Panc1 (cell line): ENCODE measurements at regions not wholly inside any gene's neighbourhood (a gene's known extent, or its start where the extent isn't known, plus 50 kb on each side); places are given as distances from the start of the nearest gene placed in this dataset.

Source experiments
- ATAC-seq: fragments of 200-7000 bp; cut with Tn5 transposase; 2 replicates; pipeline ENCODE4 v1.9.1; 2020; ENCODE audit warnings: mild to moderate bottlenecking, moderate library complexity
- BruUV-seq: library from RNA; stranded (reverse); fragments of 400-500 nt; replicated peaks from 2 replicates; lab custom pipeline; 2021; lab: Mats Ljungman, UMichigan
- CTCF ChIA-PET: fragments of 300-600 bp; sonication (Branson Sonifier 250); formaldehyde crosslinking; loops from one replicate; lab custom pipeline; 2022; ENCODE audit warnings: antibody characterized with exemption; lab: Charles Lee
- POLR2A ChIA-PET: fragments of 300-600 bp; sonication (Branson Sonifier 250); formaldehyde crosslinking; loops from one replicate; lab custom pipeline; 2022; ENCODE audit warnings: antibody characterized with exemption; lab: Charles Lee
- DNase-seq: peaks from one replicate; pipeline ENCODE4 v3.0.0-alpha.2; 2010; ENCODE audit warnings: low read depth, low spot score
- H3K27ac ChIP-seq: 2 replicates; pipeline ENCODE4 v1.5.1; 2011; ENCODE audit warnings: mild to moderate bottlenecking, low read length, inconsistent platforms
- H3K27me3 ChIP-seq: fragments of 200-500 bp; sonication (Bioruptor generic); 2 replicates; pipeline ENCODE4 v1.6.0; 2014; ENCODE audit warnings: low read length, inconsistent platforms; ENCODE audit not compliant: control insufficient read depth, insufficient read depth
- H3K36me3 ChIP-seq: fragments of 200-500 bp; sonication (Bioruptor generic); 2 replicates; pipeline ENCODE4 v1.5.1; 2014; ENCODE audit warnings: inconsistent platforms, mild to moderate bottlenecking, low read length, moderate library complexity; ENCODE audit not compliant: control insufficient read depth, insufficient read depth
- H3K4me1 ChIP-seq: 2 replicates; pipeline ENCODE4 v1.5.1; 2011; ENCODE audit warnings: inconsistent platforms, mild to moderate bottlenecking, low read length, moderate library complexity; ENCODE audit not compliant: control insufficient read depth, insufficient read depth
- H3K4me3 ChIP-seq, 2 experiments: 2 replicates each; pipeline ENCODE4 v1.5.1; 2011 to 2012; ENCODE audit warnings: low read depth in 2 of 2, low read length in 2 of 2, mild to moderate bottlenecking in 2 of 2, inconsistent platforms in 1 of 2, moderate library complexity in 1 of 2
- H3K9me3 ChIP-seq: fragments of 200-500 bp; sonication (Bioruptor generic); 2 replicates; pipeline ENCODE4 v1.5.1; 2014; ENCODE audit warnings: low read depth, mild to moderate bottlenecking, inconsistent platforms, low read length, moderate library complexity; ENCODE audit not compliant: control insufficient read depth, insufficient read depth
- POLR2AphosphoS5 ChIP-seq: IDR thresholded peaks from 2 replicates; pipeline ENCODE4 v1.6.1; 2012; ENCODE audit warnings: mild to moderate bottlenecking, low read depth, low read length, moderate library complexity
- REST ChIP-seq, 2 experiments: IDR thresholded peaks; 2 replicates each; pipeline ENCODE4 v1.6.1; 2011 to 2012; ENCODE audit warnings: low read depth in 2 of 2, control low read depth in 1 of 2, low read length in 1 of 2, mild to moderate bottlenecking in 1 of 2, moderate library complexity in 1 of 2; ENCODE audit not compliant: insufficient read depth in 1 of 2
- SIN3A ChIP-seq: IDR thresholded peaks from 2 replicates; pipeline ENCODE4 v1.6.1; 2012; ENCODE audit warnings: low read depth, mild to moderate bottlenecking, low read length, moderate library complexity, borderline replicate concordance; ENCODE audit not compliant: insufficient read depth
- TCF7L2 ChIP-seq: IDR thresholded peaks from 2 replicates; pipeline ENCODE4 v1.6.1; 2011; ENCODE audit warnings: mild to moderate bottlenecking, low read depth, low read length, inconsistent platforms
- in situ Hi-C: cut with HindIII; loops from 2 replicates; pipeline ENCODE4 v1.10.0; 2016; ENCODE audit warnings: low sequenced_read_pairs, low pct_unique_long_range_greater_than_20kb
- intact Hi-C: fragments of 100-400 bp; cut with micrococcal nuclease; formaldehyde crosslinking; loops from one replicate; pipeline ENCODE4 v1.10.0; 2022; ENCODE audit not compliant: unreplicated experiment
- TF ChIP-seq, protein P1 (sequence below): fragments of 450-650 bp; IDR thresholded peaks from 2 replicates; pipeline ENCODE4 v1.5.1; 2017; ENCODE audit warnings: mild to moderate bottlenecking

DNA sequence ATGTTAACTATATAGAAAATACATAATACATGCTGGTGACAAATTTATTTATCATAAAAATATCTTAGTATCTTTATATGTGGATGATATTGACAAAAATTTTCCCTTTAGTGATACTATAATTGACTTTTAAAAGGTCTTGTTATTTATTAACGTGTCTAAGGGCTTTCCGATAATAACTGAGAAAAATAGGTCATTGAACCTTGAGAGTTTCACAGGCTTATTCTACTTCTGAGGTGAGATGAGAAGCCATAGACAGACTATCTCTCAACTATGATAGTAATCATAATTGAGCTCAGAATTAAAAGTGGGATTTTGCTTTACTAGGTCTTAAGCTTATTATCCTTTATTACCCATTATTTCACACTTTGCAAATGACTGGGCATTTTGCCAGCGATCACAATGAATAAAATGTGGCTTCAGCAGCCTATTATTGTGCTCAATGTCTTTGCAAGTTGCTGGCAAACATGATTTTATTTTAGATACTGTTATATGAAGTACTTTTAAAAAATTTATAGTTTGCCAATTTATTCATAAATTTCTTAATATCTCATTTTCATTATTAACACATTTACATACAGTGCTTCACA, 574.5 kb downstream of the ZWINT start:
- H3K27me3 ChIP-seq, result no peaks in the 10 kb centered on the region
- no peak overlapping the region for H3K4me3 ChIP-seq
- in situ Hi-C loops, result no loop called here
- TF ChIP-seq, protein P1, sequence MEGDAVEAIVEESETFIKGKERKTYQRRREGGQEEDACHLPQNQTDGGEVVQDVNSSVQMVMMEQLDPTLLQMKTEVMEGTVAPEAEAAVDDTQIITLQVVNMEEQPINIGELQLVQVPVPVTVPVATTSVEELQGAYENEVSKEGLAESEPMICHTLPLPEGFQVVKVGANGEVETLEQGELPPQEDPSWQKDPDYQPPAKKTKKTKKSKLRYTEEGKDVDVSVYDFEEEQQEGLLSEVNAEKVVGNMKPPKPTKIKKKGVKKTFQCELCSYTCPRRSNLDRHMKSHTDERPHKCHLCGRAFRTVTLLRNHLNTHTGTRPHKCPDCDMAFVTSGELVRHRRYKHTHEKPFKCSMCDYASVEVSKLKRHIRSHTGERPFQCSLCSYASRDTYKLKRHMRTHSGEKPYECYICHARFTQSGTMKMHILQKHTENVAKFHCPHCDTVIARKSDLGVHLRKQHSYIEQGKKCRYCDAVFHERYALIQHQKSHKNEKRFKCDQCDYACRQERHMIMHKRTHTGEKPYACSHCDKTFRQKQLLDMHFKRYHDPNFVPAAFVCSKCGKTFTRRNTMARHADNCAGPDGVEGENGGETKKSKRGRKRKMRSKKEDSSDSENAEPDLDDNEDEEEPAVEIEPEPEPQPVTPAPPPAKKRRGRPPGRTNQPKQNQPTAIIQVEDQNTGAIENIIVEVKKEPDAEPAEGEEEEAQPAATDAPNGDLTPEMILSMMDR, result no peak
- no peak for TF ChIP-seq REST (IDR thresholded peaks at IDR 0.05; ENCODE audit: insufficient read depth in 1 of 2, low read depth in 2 of 2, low read length in 1 of 2)
- no peak for TF ChIP-seq TCF7L2
- TF ChIP-seq POLR2AphosphoS5, result no peak
- TF ChIP-seq SIN3A, result no peak
- no peak overlapping the region for H3K27ac ChIP-seq
- H3K9me3 ChIP-seq, result no peaks in the 10 kb centered on the region
- ChIA-PET POLR2A (interaction anchor here (0.6 kb wide), 1 partner anchor 52 kb away, joined by 3 read pairs; no protein-coding TSS in a partner anchor), CTCF (no interaction called here)
- H3K4me1 ChIP-seq, result no peaks in the 10 kb centered on the region; the same call in 1 of the 2 replicates
- H3K36me3 ChIP-seq, result no peaks in the 10 kb centered on the region
- DNase-seq (no peak), ATAC-seq (no peak)
- intact Hi-C loops, result no loop called here
- no TSS peak for BruUV-seq

DNA sequence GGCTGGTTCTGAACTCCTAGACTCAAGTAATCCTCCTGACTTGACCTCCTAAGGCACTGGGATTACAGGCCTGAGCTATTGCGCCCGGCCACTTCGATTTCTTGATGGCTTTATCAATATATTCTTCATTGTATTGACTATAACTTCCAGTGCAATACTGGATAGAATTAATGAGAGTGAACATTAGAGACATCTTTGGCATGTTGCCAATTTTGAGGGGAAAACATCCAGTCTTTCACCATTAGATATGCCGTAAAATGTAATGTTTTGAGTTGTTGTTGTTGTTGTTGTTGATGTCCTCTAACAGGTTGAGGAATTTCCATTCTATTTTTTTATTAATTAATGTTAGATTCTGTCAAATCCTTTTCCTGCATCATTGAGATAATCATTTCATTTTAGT, 578.9 kb downstream of the ZWINT start:
- no peak for ATAC-seq
- TF ChIP-seq TCF7L2 (no peak), SIN3A (no peak), POLR2AphosphoS5 (no peak), REST (IDR thresholded peaks at IDR 0.05; ENCODE audit: insufficient read depth in 1 of 2, low read depth in 2 of 2, low read length in 1 of 2) (no peak)
- TF ChIP-seq, protein P1, result no peak
- no peaks in the 10 kb centered on the region for H3K36me3 ChIP-seq
- POLR2A ChIA-PET, result no interaction called here
- H3K4me1 ChIP-seq, result no peaks in the 10 kb centered on the region; the same call in 1 of the 2 replicates
- intact Hi-C loops, result no loop called here
- BruUV-seq, result no TSS peak
- H3K4me3 ChIP-seq, result no peak overlapping the region
- CTCF ChIA-PET, result no interaction called here
- H3K9me3 ChIP-seq, result no peaks in the 10 kb centered on the region
- in situ Hi-C loops, result no loop called here
- no peak for DNase-seq
- no peak overlapping the region for H3K27ac ChIP-seq
- no peaks in the 10 kb centered on the region for H3K27me3 ChIP-seq
